ENCODE measurements at regions not wholly inside any gene's neighbourhood (a gene's known extent, or its start where the extent isn't known, plus 50 kb on each side); places are given as distances from the start of the nearest gene placed in this dataset.

DNA sequence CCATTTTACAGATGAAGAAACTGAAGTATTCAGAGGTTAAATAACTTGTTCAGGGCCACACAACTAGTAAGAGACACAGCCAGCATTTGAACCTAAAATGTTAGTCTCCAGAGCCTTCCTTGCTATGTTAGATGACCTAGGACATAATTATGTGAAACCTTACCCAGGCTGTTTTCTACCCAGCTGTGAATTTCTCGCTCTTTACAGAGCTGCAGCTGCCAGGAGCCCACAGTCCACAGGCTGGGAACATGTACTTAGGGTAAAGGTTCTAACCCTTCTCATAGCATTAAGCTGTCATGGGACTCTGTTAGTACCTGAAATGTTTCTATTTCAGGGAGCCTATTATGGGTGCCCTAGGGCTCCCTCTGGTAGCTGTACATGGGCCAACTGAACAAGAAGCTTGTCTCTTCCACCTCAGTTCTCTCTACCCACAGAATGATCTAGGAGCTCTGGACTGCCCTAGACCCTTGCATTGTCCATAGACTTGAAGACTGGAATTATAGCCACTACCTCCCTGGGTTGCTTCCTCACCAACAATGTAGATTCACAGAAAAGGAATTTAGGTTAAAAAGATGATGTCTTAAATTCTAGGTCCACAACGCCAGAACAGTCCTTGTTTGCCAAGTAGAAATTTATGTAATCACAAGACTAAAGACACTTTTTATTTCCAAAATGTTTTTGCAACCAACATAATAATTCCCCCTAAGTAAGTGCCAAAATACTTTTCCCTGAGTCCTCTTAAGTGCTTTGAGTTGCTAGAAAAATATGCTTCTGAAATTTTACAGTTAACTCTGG is 262.9 kb downstream of the PIK3R1 start:
- Histone ChIP-seq H3K9ac (ENCODE audit: low read depth, low read length) (no peak overlapping the region), H3K79me2 (ENCODE audit: insufficient read depth, low read length) (no peaks in the 10 kb centered on the region), H4K20me1 (ENCODE audit: insufficient read depth, low read length) (no peaks in the 10 kb centered on the region), H3K4me3 (ENCODE audit: low read depth in 1 of 2, low read length in 2 of 2) (no peak overlapping the region), H2AFZ (ENCODE audit: low read depth, low read length) (no peak overlapping the region), H3K27ac (ENCODE audit: low read length) (no peak overlapping the region), H3K4me2 (ENCODE audit: insufficient read depth, low read length) (no peak overlapping the region), H3K9me3 (ENCODE audit: insufficient read depth, low read length, severe bottlenecking) (no peaks in the 10 kb centered on the region), H3K36me3 (ENCODE audit: insufficient read depth, low read length) (no peaks in the 10 kb centered on the region), H3K27me3 (ENCODE audit: insufficient read depth, low read length, poor library complexity) (no peaks in the 10 kb centered on the region), H3K4me1 (ENCODE audit: insufficient read depth, low read length) (no peaks in the 10 kb centered on the region)
- TF ChIP-seq, protein P1, sequence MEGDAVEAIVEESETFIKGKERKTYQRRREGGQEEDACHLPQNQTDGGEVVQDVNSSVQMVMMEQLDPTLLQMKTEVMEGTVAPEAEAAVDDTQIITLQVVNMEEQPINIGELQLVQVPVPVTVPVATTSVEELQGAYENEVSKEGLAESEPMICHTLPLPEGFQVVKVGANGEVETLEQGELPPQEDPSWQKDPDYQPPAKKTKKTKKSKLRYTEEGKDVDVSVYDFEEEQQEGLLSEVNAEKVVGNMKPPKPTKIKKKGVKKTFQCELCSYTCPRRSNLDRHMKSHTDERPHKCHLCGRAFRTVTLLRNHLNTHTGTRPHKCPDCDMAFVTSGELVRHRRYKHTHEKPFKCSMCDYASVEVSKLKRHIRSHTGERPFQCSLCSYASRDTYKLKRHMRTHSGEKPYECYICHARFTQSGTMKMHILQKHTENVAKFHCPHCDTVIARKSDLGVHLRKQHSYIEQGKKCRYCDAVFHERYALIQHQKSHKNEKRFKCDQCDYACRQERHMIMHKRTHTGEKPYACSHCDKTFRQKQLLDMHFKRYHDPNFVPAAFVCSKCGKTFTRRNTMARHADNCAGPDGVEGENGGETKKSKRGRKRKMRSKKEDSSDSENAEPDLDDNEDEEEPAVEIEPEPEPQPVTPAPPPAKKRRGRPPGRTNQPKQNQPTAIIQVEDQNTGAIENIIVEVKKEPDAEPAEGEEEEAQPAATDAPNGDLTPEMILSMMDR (IDR thresholded peaks at IDR 0.05; ENCODE audit: borderline replicate concordance, extremely low read depth, low read length, poor library complexity, severe bottlenecking) = no peak
- TF ChIP-seq EZH2 (IDR thresholded peaks at IDR 0.05; ENCODE audit: borderline replicate concordance, low read depth, low read length, severe bottlenecking) = no peak
- ATAC-seq (ENCODE audit: insufficient read depth, low read depth) = no peak; the same call in 2 of the 3 replicates
- DNase-seq = no peak

GRCh38 chr5:68479524-68479923 is 264.0 kb downstream of the PIK3R1 start:
- H3K36me3 ChIP-seq (ENCODE audit: insufficient read depth, low read length) = no peaks in the 10 kb centered on the region
- TF ChIP-seq, protein P1 (IDR thresholded peaks at IDR 0.05; ENCODE audit: borderline replicate concordance, extremely low read depth, low read length, poor library complexity, severe bottlenecking) = no peak
- no peak for TF ChIP-seq EZH2 (IDR thresholded peaks at IDR 0.05; ENCODE audit: borderline replicate concordance, low read depth, low read length, severe bottlenecking)
- H4K20me1 ChIP-seq (ENCODE audit: insufficient read depth, low read length) = no peaks in the 10 kb centered on the region
- H3K4me1 ChIP-seq (ENCODE audit: insufficient read depth, low read length) = no peaks in the 10 kb centered on the region; the same call in 1 of the 2 replicates
- H2AFZ ChIP-seq (ENCODE audit: low read depth, low read length) = no peak overlapping the region
- ATAC-seq (ENCODE audit: insufficient read depth, low read depth) = no peak
- H3K27me3 ChIP-seq (ENCODE audit: insufficient read depth, low read length, poor library complexity) = no peaks in the 10 kb centered on the region
- H3K9me3 ChIP-seq (ENCODE audit: insufficient read depth, low read length, severe bottlenecking) = no peaks in the 10 kb centered on the region
- H3K79me2 ChIP-seq (ENCODE audit: insufficient read depth, low read length) = no peaks in the 10 kb centered on the region
- H3K9ac ChIP-seq (ENCODE audit: low read depth, low read length) = no peak overlapping the region
- no peak overlapping the region for H3K4me3 ChIP-seq (ENCODE audit: low read depth in 1 of 2, low read length in 2 of 2)
- DNase-seq = no peak
- H3K27ac ChIP-seq (ENCODE audit: low read length) = no peak overlapping the region
- no peak overlapping the region for H3K4me2 ChIP-seq (ENCODE audit: insufficient read depth, low read length)

- H3K4me2 ChIP-seq (ENCODE audit: insufficient read depth, low read length) = no peak overlapping the region
- H3K36me3 ChIP-seq (ENCODE audit: insufficient read depth, low read length) = no peaks in the 10 kb centered on the region
- ATAC-seq (ENCODE audit: insufficient read depth, low read depth) (no peak), DNase-seq (no peak)
- no peak for TF ChIP-seq EZH2 (IDR thresholded peaks at IDR 0.05; ENCODE audit: borderline replicate concordance, low read depth, low read length, severe bottlenecking)
- TF ChIP-seq, protein P1 (IDR thresholded peaks at IDR 0.05; ENCODE audit: borderline replicate concordance, extremely low read depth, low read length, poor library complexity, severe bottlenecking) = no peak
- no peaks in the 10 kb centered on the region for H3K79me2 ChIP-seq (ENCODE audit: insufficient read depth, low read length)
- H3K4me3 ChIP-seq (ENCODE audit: low read depth in 1 of 2, low read length in 2 of 2) = no peak overlapping the region
- no peaks in the 10 kb centered on the region; the same call in 1 of the 2 replicates for H3K4me1 ChIP-seq (ENCODE audit: insufficient read depth, low read length)
- no peaks in the 10 kb centered on the region for H3K9me3 ChIP-seq (ENCODE audit: insufficient read depth, low read length, severe bottlenecking)
- no peak overlapping the region for H3K27ac ChIP-seq (ENCODE audit: low read length)
- H3K9ac ChIP-seq (ENCODE audit: low read depth, low read length) = no peak overlapping the region
- H4K20me1 ChIP-seq (ENCODE audit: insufficient read depth, low read length) = no peaks in the 10 kb centered on the region
- H3K27me3 ChIP-seq (ENCODE audit: insufficient read depth, low read length, poor library complexity) = no peaks in the 10 kb centered on the region
- H2AFZ ChIP-seq (ENCODE audit: low read depth, low read length) = no peak overlapping the region
Measured at GRCh38 chr5:68480335-68480940, 264.9 kb downstream of the PIK3R1 start.

Data from DND-41 (cell line).